GM18870 (cell line): ENCODE measurements at regions not wholly inside any gene's neighbourhood (a gene's known extent, or its start where the extent isn't known, plus 50 kb on each side); places are given as distances from the start of the nearest gene placed in this dataset.

Experiments used
- ATAC-seq: cut with Tn5 transposase; IDR thresholded peaks from one replicate; pipeline ENCODE4 v1.9.1; 2021; ENCODE audit warnings: moderate library complexity; ENCODE audit not compliant: unreplicated experiment

DNA sequence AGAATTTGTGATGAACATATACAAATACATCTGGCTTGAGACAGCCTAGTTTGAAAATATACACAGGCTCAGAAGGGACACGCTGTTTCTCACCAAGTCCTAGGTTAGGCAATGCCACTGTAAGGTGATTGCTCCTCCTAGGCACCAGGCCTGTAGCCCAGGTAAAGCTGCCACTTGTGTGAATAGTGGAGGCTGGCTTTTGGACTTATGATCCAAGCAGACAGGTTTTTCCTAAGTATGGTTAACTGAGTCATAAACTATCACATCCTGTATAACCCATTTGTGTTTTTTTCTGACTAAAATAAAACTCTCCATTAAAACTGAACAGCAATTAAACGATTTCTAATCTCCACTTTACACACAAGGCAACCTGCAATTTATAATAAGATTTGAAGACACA, 81.0 kb downstream of the SEMA4F start:
- no peak for ATAC-seq

- no peak for ATAC-seq
These were observed 81.5 kb downstream of the SEMA4F start for GRCh38 chr2:74735564-74735963.

DNA sequence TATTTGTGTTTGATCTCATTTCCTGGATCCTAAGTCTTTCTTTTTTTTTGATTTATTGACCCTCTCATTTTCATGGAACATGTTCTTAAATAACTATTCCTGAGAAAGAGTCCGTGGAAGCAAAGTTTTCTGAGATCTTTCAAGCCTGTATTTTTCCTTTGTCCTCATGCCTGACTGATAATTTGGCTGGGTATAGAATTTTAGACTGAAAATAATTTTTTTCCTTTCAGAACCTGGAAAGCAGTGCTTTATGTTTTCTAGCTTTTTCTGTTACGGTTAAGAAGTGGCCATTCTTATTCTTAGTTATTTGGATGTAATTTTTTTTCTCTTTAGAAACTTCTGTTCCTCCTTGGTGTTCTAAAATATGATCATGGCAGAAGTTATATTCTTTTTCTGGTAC, 82.5 kb downstream of the SEMA4F start:
- no peak for ATAC-seq

GRCh38 chr2:74738586-74738985, 84.5 kb downstream of the SEMA4F start:
- ATAC-seq = no peak

DNA sequence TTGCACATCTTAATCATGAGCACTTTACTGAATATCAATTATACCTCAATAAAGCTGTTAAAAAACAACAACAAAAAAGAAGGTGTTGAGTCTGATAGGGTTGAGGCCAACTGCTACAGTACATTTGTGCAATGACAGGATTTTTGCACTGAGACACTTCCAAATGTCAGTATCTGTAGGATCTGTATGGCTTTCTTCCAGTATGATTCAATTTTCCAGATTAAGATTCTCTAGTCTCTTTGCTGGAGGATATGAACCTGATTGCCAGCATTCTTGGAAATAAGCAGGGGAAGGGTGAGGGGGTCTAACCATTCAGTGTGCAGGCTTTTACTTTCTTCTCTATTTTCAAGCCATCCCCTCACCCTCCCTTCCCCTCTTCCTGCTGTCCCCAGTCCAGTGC, 85.1 kb downstream of the SEMA4F start:
- ATAC-seq = no peak

- ATAC-seq = no peak
These were observed 85.7 kb downstream of the SEMA4F start for GRCh38 chr2:74739733-74740241.

DNA sequence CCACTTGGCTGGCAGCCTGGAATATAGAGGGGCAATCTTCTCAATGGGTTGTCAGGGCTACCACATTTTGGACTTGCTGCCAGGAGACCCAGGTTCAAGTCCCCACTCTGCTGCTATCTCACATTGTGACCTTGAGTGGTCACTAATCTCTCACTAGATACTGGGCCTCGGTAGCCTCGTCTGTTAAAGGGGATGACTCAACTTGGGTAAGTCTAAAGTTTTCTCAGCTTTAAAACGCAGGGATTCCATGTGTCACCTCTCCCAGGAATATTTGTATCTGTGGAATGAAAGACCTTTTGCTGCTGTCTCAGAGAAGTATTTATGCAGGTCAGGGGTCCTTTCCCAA, 86.3 kb downstream of the SEMA4F start:
- ATAC-seq = no peak

- ATAC-seq = no peak
These were observed 86.8 kb downstream of the SEMA4F start for GRCh38 chr2:74740741-74741431.

GRCh38 chr2:74741629-74742028, 87.6 kb downstream of the SEMA4F start:
- ATAC-seq = no peak

DNA sequence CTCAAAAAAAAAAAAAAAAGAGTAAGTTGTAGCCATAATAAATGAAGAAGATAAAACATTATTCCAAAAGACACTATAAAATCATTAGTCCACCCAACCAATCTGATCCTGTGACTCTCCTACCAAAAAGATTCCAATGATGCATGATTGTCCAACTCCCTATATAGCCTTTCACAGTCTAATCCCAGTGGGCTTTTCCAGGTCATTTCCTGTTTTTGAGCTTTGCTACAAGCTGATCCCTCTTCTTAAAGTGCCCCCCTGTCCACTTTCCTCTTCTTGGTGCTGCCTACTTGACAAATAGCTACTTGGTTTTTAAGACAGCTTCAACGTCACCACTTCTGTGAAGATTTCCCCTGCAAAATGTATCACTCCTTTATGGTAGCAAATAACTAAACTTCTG, 88.4 kb downstream of the SEMA4F start:
- ATAC-seq = no peak

GRCh38 chr2:74743039-74743438, 89.0 kb downstream of the SEMA4F start:
- ATAC-seq = no peak

DNA sequence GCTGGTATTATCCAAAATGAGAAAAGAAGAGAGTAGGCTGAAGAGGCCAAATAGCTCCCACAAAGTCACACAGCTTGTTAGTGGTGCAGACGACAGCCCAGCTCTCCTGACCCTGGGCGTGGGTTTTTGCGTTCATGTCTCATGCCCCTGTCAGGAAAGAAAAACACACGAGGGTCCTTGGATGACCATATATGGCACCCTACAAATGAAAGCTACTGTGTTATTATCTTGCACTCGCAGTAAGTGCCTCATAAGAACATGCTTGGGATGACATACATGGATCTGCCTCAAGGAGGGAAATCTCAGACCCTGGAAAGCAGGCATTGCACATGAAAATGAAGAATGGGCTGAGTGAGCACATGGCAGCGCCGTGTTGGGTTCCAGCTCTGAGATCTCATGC, 89.7 kb downstream of the SEMA4F start:
- ATAC-seq = no peak

- ATAC-seq = no peak
These were observed 89.0 kb upstream of the HK2 start for GRCh38 chr2:74744731-74745515.

GRCh38 chr2:74745766-74746165, 88.2 kb upstream of the HK2 start:
- no peak for ATAC-seq

DNA sequence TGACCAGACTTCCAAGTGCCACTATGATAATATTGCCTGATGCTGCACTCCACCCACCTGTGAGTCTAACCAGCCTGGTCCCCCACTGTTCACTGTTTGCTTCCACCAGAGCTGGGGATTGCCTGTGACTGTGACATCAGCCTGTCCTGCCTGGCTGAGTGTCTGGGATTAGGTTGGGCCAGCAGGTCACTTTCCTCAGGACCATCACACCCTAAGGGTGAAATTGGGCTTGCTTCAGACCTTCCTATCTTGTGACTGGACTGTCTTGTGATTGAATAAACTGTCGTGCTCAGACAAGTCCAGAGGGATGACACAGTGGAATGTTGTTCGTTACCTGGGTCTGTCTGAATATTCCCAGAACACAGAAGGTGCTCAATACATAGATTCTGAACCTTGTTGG, 87.4 kb upstream of the HK2 start:
- no peak for ATAC-seq

DNA sequence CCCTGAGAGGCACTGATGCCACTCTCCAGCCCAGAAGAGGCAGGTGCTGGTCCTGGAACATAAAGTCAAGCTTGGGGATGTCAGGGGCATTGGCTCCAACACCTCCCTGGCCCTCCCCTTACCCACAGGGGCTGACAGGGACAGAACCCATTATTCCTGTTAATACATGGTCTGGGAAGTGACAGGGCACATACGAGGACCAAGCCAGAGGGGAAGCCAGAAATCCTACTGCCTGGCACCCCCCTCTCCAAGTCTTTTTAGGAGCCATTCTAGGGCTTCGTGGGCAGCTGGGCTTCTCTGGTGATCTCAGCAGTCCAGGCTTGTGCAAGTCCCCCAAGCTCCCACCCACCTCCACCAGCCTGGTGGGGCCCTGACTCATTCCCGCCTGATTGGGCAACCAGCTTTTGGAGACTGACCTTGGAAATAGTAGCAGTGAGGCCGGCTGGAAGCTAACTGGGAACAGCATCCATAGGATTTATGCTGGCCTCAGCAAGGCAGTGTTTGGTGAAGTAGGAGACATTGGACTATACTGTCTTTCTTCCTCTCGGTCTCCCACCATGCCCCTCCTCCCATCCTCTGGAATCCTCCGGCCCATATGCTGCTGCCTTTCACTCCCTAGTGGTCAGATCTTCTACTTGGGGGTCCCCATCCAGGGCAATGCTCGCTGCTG, 86.4 kb upstream of the HK2 start:
- no peak for ATAC-seq

GRCh38 chr2:74748665-74749064, 85.3 kb upstream of the HK2 start:
- no peak for ATAC-seq

- ATAC-seq = no peak
These were observed 84.5 kb upstream of the HK2 start for GRCh38 chr2:74749432-74749831.

GRCh38 chr2:74751981-74752851, 81.7 kb upstream of the HK2 start:
- no peak for ATAC-seq

- no peak for ATAC-seq
These were observed 78.5 kb upstream of the HK2 start for GRCh38 chr2:74755386-74755785.

- no peak for ATAC-seq
These were observed 77.5 kb upstream of the HK2 start for GRCh38 chr2:74756356-74756890.
